GM10266 (cell line): ENCODE measurements at regions not wholly inside any gene's neighbourhood (a gene's known extent, or its start where the extent isn't known, plus 50 kb on each side); places are given as distances from the start of the nearest gene placed in this dataset.

Source experiments
- DNase-seq: peaks from one replicate; pipeline ENCODE4 v3.0.0; 2012; ENCODE audit errors: extremely low spot score
- TF ChIP-seq, protein P1 (sequence below): IDR thresholded peaks from 2 replicates; pipeline ENCODE4 v1.5.1; 2012; ENCODE audit warnings: mild to moderate bottlenecking, low read depth; ENCODE audit not compliant: control insufficient read depth, insufficient read depth; ENCODE audit errors: missing control alignments

DNA sequence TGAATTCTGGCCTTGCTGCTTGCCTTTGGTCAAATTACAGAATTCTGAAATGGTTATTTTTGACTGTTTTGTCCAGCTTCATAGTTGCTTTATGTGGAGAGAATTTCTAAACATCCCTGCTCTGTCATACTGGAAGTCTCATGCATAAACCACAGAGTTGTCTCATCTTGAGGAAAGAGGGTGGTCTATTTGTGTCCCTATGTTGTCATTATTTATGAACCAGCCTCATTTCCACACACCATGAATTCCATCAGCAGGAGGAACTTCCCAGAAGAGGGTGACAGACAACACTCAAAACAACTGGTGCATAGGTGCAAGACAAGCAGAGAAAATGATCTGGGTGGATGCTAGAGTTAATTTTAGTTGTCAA is 525.8 kb upstream of the GOT2 start:
- no peak for DNase-seq
- TF ChIP-seq, protein P1, sequence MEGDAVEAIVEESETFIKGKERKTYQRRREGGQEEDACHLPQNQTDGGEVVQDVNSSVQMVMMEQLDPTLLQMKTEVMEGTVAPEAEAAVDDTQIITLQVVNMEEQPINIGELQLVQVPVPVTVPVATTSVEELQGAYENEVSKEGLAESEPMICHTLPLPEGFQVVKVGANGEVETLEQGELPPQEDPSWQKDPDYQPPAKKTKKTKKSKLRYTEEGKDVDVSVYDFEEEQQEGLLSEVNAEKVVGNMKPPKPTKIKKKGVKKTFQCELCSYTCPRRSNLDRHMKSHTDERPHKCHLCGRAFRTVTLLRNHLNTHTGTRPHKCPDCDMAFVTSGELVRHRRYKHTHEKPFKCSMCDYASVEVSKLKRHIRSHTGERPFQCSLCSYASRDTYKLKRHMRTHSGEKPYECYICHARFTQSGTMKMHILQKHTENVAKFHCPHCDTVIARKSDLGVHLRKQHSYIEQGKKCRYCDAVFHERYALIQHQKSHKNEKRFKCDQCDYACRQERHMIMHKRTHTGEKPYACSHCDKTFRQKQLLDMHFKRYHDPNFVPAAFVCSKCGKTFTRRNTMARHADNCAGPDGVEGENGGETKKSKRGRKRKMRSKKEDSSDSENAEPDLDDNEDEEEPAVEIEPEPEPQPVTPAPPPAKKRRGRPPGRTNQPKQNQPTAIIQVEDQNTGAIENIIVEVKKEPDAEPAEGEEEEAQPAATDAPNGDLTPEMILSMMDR = no peak

DNA sequence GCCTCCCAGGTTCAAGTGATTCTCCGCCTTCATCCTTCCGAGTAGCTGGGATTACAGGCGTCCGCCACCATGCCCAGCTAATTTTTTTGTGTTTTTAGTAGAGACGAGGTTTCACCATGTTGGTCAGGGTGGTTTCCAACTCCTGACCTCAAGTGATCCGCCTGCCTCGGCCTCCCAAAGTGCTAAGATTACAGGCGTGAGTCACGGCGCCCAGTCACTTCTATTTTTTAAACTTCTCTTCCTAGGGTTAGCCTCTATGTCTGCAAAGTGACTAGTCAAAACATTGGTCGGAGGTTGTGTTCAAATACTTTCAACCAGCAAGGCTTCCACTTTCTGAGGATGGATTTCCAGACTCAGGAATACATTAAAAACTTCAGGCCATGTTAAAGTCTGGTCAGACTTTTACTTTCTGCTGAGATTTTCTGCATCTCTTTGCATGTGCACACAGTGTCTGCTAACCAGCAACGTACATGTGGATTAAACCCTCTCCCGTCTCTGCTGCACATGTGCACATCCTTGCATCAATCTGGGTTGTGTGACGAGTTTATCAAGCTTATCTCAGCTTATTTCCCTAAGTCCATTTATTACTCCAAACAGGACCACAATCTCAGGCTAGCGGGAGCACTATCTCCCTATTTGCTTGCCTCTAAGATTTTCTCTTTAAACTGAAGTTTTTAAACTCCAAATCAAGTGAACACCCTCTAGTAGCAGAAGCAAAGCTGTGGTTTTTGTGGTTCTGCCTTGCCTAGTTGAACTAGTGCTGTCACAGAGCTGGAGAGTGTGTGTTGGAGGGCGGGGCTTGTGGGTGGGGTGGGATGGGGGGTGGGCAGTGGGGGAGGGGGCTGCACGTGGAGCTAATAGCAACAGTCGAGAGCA is 525.2 kb upstream of the GOT2 start:
- no peak for DNase-seq
- TF ChIP-seq, protein P1 = no peak

DNA sequence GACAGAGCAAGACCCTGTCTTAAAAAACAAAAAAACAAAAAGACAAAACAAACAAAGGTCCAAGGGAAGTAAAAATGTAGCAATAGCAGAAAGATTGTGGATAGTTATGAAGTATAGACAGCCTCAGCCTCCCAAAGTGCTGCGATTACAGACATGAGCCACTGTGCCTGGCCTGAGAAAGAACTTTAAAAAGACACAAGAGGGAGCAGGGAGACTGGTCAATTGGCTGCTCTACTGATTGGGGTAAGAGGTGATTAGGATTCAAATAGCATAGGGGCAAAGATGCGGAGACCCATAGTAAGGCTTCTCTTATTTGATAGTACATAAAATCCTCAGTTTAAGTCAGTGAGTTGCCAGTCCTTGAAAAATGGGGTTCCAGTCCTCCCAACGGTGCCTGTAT is 518.2 kb upstream of the GOT2 start:
- TF ChIP-seq, protein P1 = no peak
- DNase-seq = no peak

DNA sequence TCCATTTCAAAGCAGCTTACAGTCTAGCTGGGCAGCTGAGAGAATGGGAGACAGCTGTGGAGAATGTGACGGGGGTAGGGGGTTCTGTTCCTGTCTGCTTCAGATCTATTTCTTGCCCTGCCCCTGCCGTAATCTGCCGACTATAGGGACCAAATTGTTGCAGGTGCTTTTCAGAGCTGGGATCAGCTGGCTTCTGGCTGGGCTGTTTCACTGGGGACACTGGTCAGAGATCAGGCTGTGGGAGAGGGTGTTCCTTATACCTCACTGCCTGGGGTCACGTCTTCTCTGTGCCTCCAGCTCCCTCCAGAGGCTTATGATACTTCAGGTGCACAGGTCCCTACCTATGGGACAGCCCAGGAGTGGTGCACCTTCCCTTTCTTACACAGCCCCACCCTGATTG is 514.9 kb upstream of the GOT2 start:
- no peak for DNase-seq
- TF ChIP-seq, protein P1 = no peak

DNA sequence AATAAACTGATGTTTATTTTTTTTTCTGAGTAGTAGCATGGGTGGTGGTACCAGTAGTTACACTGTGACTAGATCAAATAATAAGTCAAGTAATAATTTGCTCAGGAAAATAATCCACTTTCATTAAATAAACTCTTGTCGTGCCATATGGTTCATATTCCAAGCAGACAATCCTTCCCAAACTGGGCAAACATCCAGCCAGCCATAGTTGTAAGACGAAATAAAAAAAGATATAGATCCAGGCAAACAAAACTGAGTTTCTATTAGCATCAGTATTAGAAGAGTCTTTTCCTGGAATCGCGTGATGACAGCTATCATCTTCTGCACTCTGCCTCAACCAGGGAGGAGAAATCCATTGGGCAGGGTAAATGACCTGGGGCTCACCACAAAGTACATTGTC is 508.4 kb upstream of the GOT2 start:
- TF ChIP-seq, protein P1 = no peak
- no peak for DNase-seq

GRCh38 chr16:59238246-59238645 is 504.1 kb upstream of the GOT2 start:
- TF ChIP-seq, protein P1 = no peak
- no peak for DNase-seq

GRCh38 chr16:59236804-59237458 is 502.8 kb upstream of the GOT2 start:
- DNase-seq = no peak
- TF ChIP-seq, protein P1 = no peak
